ENCODE measurements at regions not wholly inside any gene's neighbourhood (a gene's known extent, or its start where the extent isn't known, plus 50 kb on each side); places are given as distances from the start of the nearest gene placed in this dataset.

DNA sequence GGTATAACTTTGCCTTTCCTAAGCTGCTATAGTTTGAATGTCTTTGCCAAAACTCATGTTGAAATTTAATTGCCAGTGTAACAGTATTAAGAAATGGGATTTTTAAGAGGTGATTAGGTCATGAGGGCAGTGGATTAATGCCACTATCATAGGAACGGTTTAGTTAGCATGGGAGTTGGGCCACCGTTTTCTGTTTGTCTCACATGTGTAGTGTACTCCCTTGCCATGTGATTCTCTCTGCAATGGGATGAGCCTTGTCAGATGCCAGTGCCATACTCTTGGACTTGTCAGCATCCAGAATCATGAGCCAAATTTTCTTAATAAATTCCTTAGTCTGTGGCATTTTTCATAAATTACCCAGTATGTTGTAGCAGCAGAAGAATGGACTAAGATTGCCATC, 388.9 kb upstream of the RGPD4 start:
- DNase-seq, result no peak
- no peaks in the 10 kb centered on the region for H3K4me1 ChIP-seq
- no peaks in the 10 kb centered on the region for H3K36me3 ChIP-seq
- H3K27me3 ChIP-seq, result no peaks in the 10 kb centered on the region
- TF ChIP-seq, protein P1, sequence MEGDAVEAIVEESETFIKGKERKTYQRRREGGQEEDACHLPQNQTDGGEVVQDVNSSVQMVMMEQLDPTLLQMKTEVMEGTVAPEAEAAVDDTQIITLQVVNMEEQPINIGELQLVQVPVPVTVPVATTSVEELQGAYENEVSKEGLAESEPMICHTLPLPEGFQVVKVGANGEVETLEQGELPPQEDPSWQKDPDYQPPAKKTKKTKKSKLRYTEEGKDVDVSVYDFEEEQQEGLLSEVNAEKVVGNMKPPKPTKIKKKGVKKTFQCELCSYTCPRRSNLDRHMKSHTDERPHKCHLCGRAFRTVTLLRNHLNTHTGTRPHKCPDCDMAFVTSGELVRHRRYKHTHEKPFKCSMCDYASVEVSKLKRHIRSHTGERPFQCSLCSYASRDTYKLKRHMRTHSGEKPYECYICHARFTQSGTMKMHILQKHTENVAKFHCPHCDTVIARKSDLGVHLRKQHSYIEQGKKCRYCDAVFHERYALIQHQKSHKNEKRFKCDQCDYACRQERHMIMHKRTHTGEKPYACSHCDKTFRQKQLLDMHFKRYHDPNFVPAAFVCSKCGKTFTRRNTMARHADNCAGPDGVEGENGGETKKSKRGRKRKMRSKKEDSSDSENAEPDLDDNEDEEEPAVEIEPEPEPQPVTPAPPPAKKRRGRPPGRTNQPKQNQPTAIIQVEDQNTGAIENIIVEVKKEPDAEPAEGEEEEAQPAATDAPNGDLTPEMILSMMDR (IDR thresholded peaks at IDR 0.05), result no peak
- TF ChIP-seq POLR2A (IDR thresholded peaks at IDR 0.05), result no peak
- no peak overlapping the region for H3K27ac ChIP-seq
- intact Hi-C loops (cut with DNase I; ENCODE audit: low total_unique reads), result no loop called here
- no peak overlapping the region for H3K4me3 ChIP-seq
- no peaks in the 10 kb centered on the region for H3K9me3 ChIP-seq

DNA sequence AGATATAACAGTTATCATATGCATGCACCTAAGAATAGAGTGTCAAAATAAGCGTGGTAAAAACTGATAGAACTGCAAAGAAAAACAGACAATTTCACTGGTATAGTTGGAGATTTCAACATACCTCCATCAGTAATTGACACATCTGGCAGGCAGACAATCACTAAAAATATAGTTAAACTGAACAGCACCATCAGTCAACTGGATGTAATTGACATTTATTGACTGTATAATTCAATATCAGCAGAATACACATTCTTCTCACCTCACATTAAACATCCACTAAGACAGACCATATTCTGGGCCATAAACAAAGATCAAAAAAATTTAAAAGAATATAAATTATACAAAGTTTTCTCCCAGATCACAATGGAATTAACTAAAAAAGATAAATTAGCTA, 378.5 kb upstream of the RGPD4 start:
- Histone ChIP-seq H3K36me3 (no peaks in the 10 kb centered on the region), H3K4me3 (no peak overlapping the region), H3K4me1 (no peaks in the 10 kb centered on the region), H3K9me3 (no peaks in the 10 kb centered on the region), H3K27ac (no peak overlapping the region), H3K27me3 (no peaks in the 10 kb centered on the region)
- intact Hi-C loops (cut with DNase I; ENCODE audit: low total_unique reads), result no loop called here
- DNase-seq, result no peak
- TF ChIP-seq, protein P1 (IDR thresholded peaks at IDR 0.05), result no peak
- TF ChIP-seq POLR2A (IDR thresholded peaks at IDR 0.05), result no peak

DNA sequence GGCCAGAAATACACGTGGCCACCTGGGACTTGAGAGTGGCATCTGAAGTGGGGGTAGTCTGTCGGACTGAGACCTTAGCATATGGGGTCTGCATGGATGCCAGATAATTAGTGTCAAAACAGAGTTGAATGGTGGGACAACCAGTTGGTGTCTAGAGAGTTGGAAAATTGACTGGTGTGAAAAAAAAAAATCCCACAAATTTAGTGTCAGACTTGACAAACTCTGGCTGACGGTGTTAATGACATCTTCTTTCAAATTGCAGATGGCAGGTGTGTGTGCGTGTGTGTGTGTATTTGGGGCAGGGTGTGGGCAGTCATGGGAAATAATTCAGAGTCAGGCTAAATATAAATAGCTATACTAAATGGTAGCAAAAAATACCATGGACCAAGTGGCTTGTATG, 365.4 kb upstream of the RGPD4 start:
- Histone ChIP-seq H3K36me3 (no peaks in the 10 kb centered on the region), H3K27ac (no peak overlapping the region), H3K27me3 (no peaks in the 10 kb centered on the region), H3K4me1 (no peaks in the 10 kb centered on the region), H3K4me3 (no peak overlapping the region), H3K9me3 (no peaks in the 10 kb centered on the region)
- intact Hi-C loops (cut with DNase I; ENCODE audit: low total_unique reads), result no loop called here
- TF ChIP-seq, protein P1 (IDR thresholded peaks at IDR 0.05), result no peak
- TF ChIP-seq POLR2A (IDR thresholded peaks at IDR 0.05), result no peak
- DNase-seq, result no peak

DNA sequence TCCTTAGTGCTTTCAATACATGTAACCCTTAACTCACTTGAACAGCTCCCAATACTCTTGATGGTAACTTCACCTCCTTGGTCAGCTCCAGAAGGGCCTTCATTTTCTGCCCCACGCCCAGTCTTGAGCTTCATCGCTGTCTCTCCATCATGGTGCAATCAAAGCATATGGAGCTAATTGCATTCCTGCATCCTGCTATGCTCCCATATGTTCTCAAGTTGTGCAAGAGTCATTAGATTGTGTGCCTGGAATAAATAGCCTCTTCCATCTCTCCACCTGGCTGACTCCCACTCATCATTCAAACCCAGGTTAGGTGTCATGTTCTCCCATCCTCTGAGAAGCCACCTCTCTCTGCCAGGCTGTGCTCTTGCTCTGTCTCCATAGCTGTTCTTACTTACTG, 364.5 kb upstream of the RGPD4 start:
- no peaks in the 10 kb centered on the region for H3K36me3 ChIP-seq

DNA sequence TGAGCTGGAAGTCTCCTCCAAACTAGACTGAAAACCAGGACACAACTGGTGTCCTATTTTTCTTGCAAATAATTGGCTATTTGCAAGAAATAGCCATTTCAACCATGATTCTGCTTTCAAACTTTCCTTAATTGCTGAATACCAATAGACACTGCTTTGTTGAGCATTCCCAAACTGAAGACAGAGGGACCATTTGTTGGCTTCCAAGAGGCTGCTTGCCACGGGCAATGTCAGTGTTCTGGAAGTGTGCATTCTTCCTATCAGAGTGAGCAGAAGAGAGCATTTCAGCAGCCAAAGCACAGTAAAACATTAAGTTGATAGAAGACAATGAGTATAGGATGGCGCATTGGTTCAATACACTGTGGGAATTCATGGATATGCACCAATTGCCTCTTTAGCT, 360.5 kb upstream of the RGPD4 start:
- Histone ChIP-seq H3K27ac (no peak overlapping the region), H3K9me3 (no peaks in the 10 kb centered on the region), H3K27me3 (no peaks in the 10 kb centered on the region), H3K4me3 (no peak overlapping the region), H3K36me3 (no peaks in the 10 kb centered on the region), H3K4me1 (no peaks in the 10 kb centered on the region)
- TF ChIP-seq POLR2A (IDR thresholded peaks at IDR 0.05), result no peak
- TF ChIP-seq, protein P1 (IDR thresholded peaks at IDR 0.05), result no peak
- intact Hi-C loops (cut with DNase I; ENCODE audit: low total_unique reads), result no loop called here
- no peak for DNase-seq

More for the DNA sequence above, 364.5 kb upstream of the RGPD4 start:
- no peak for DNase-seq
- H3K4me1 ChIP-seq, result no peaks in the 10 kb centered on the region
- TF ChIP-seq, protein P1 (IDR thresholded peaks at IDR 0.05), result no peak
- TF ChIP-seq POLR2A (IDR thresholded peaks at IDR 0.05), result no peak
- no peak overlapping the region for H3K4me3 ChIP-seq
- intact Hi-C loops (cut with DNase I; ENCODE audit: low total_unique reads), result no loop called here
- no peaks in the 10 kb centered on the region for H3K27me3 ChIP-seq
- H3K9me3 ChIP-seq, result no peaks in the 10 kb centered on the region
- H3K27ac ChIP-seq, result no peak overlapping the region

Measured in uterus (tissue), 3 donors.